ENCODE measurements at regions not wholly inside any gene's neighbourhood (a gene's known extent, or its start where the extent isn't known, plus 50 kb on each side); places are given as distances from the start of the nearest gene placed in this dataset.

DNA sequence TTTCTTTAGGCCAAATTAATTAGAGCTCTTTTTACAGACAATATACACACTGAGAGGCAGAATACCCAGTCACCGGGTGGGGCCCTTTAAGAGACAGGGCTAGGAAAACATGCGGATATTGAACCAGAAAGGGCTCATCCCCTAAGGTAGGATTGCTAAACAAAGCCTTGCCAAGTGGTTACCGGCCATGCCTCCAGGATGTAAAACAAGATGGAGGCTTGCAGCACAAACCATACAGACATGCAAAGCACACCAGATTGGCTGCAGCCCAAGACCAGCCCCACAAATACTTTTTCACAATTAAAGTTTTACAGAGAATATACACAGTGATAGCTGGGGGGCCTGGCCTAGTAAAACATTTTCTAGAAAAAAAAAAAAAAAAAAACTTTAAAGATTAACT is 210.0 kb downstream of the KLHL4 start:
- Mint-ChIP-seq H3K27ac (no peak overlapping the region), H3K27me3 (no peaks in the 10 kb centered on the region), H3K9me3 (no peaks in the 10 kb centered on the region), H3K4me1 (ENCODE audit: low read depth) (no peaks in the 10 kb centered on the region), H3K4me3 (no peak overlapping the region), H3K36me3 (no peaks in the 10 kb centered on the region)
- no peak for DNase-seq
- intact Hi-C loops (cut with micrococcal nuclease) = no loop called here
- POLR2A ChIA-PET = no interaction called here
- CTCF ChIA-PET = no interaction called here

- no peak overlapping the region for H3K27ac Mint-ChIP-seq
- POLR2A ChIA-PET = no interaction called here
- CTCF ChIA-PET = no interaction called here
- H3K27me3 Mint-ChIP-seq = no peaks in the 10 kb centered on the region
- H3K4me1 Mint-ChIP-seq (ENCODE audit: low read depth) = no peaks in the 10 kb centered on the region
- H3K9me3 Mint-ChIP-seq = no peaks in the 10 kb centered on the region
- H3K36me3 Mint-ChIP-seq = no peaks in the 10 kb centered on the region
- no peak for DNase-seq
- no peak overlapping the region for H3K4me3 Mint-ChIP-seq
- intact Hi-C loops (cut with micrococcal nuclease) = no loop called here
Measured at GRCh38 chrX:87728024-87728423, 210.4 kb downstream of the KLHL4 start.

DNA sequence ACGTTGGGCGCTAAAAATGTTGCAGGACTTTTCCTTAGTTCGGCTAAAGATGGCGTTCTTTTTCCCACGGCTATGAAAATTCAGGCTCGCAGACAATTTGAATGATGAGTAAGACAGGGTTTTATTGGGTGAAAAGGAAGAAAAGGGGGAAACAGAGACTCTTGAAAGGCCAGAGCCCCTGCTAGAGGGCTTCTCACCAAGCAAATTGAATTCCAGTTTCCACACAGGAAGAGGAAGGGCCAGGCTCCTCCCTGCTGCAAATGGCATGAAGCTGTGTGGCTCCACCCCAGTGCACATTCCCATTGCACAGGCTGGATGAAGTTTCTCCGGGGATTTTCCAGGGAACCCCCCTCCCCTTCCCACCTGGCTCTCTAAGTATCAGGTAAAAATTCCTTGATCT is 210.9 kb downstream of the KLHL4 start:
- Mint-ChIP-seq H3K4me3 (no peak overlapping the region), H3K9me3 (no peaks in the 10 kb centered on the region), H3K27ac (no peak overlapping the region), H3K36me3 (no peaks in the 10 kb centered on the region), H3K27me3 (no peaks in the 10 kb centered on the region), H3K4me1 (ENCODE audit: low read depth) (no peaks in the 10 kb centered on the region)
- ChIA-PET CTCF (no interaction called here), POLR2A (no interaction called here)
- intact Hi-C loops (cut with micrococcal nuclease) = no loop called here
- DNase-seq = no peak

DNA sequence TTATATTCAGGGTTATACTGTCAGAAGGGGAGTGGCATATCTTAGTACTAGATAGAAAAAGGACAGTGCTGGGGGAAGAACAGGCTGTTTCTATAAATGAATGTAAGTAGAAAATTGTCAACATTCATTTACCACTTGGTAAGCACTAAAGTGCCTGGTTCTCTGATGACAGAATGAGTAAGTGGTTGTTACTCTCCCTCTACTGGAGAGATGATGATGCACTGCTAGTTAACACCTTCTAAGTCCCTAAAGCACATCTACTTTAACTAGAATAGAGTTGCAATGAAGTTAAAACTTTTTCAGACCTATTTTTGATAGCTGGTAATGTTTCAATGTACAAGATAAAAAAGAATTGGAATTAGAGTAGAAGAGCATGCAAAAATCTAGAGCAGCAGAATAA is 214.5 kb downstream of the KLHL4 start:
- no peaks in the 10 kb centered on the region for H3K27me3 Mint-ChIP-seq
- H3K4me3 Mint-ChIP-seq = no peak overlapping the region
- ChIA-PET CTCF (no interaction called here), POLR2A (no interaction called here)
- intact Hi-C loops (cut with micrococcal nuclease) = no loop called here
- no peaks in the 10 kb centered on the region for H3K9me3 Mint-ChIP-seq
- H3K27ac Mint-ChIP-seq = no peak overlapping the region
- no peaks in the 10 kb centered on the region for H3K36me3 Mint-ChIP-seq
- no peak for DNase-seq
- no peaks in the 10 kb centered on the region for H3K4me1 Mint-ChIP-seq (ENCODE audit: low read depth)

DNA sequence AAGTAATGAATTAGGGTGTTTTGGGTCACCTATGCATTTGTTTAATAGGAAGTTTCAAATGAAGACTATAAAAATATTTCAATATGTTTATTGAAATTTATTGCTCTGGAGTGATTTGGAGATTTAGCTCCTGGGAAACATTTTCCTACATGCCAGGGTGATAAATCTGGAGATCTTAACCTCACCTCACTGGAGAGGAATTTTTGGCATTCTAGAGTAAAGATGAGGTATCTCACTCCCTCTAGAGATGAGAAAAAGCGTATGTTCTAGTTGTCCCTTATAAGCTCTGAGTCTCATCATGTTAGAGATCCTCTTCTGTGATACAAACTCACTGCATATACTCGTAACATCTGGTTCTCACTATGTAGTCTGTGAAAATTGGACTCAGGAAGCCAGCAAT is 219.0 kb downstream of the KLHL4 start:
- Mint-ChIP-seq H3K4me1 (ENCODE audit: low read depth) (no peaks in the 10 kb centered on the region), H3K36me3 (no peaks in the 10 kb centered on the region), H3K27ac (no peak overlapping the region), H3K9me3 (no peaks in the 10 kb centered on the region), H3K4me3 (no peak overlapping the region), H3K27me3 (no peaks in the 10 kb centered on the region)
- CTCF ChIA-PET = no interaction called here
- intact Hi-C loops (cut with micrococcal nuclease) = no loop called here
- POLR2A ChIA-PET = no interaction called here
- no peak for DNase-seq

GRCh38 chrX:87744391-87744790 is 226.8 kb downstream of the KLHL4 start:
- POLR2A ChIA-PET = no interaction called here
- Mint-ChIP-seq H3K36me3 (no peaks in the 10 kb centered on the region), H3K9me3 (peaks cover 2% of the 10 kb centered on the region), H3K27me3 (no peaks in the 10 kb centered on the region), H3K4me3 (no peak overlapping the region), H3K27ac (no peak overlapping the region), H3K4me1 (ENCODE audit: low read depth) (no peaks in the 10 kb centered on the region)
- CTCF ChIA-PET = no interaction called here
- DNase-seq = no peak
- intact Hi-C loops (cut with micrococcal nuclease) = no loop called here

DNA sequence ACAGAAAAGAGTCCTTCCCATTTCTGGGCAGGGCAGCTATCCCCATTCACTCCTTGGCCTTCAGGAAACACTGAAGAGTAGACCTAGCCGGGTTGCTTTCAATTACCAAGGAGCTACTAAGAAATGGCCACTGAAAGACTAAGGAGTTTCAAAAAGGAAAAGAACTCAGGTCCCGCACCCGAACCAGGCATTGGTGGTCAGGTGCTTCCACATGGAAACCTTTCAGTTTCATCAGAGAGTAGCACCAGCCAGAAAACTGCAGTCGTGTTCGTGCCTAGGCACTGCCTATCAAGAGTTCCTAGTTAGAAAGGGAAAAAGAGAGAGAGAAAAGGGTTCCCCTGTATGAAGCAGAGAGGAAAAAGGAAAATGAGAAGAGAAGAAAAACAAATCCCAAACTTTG is 237.9 kb downstream of the KLHL4 start:
- POLR2A ChIA-PET = no interaction called here
- Mint-ChIP-seq H3K36me3 (no peaks in the 10 kb centered on the region), H3K27me3 (no peaks in the 10 kb centered on the region), H3K9me3 (peaks cover 15% of the 10 kb centered on the region), H3K27ac (no peak overlapping the region), H3K4me1 (ENCODE audit: low read depth) (no peaks in the 10 kb centered on the region), H3K4me3 (no peak overlapping the region)
- intact Hi-C loops (cut with micrococcal nuclease) = no loop called here
- DNase-seq = no peak
- CTCF ChIA-PET = no interaction called here

DNA sequence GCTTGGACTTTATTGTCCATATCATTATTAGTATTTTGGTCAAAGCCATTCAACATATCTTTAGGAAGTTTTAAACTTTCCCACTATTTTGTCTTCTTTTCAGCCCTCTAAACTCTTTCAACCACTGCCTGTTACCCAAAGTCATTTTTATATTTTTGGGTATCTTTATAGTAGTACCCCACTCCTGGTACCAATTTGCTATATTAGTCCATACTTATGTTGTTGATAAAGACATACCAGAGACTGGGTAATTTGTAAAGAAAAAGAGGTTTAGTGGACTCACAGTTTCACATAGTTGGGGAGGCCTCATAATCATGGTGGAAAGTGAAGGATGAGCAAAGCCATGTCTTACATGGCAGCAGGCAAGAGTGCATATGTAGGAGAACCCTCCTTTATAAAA is 271.4 kb downstream of the KLHL4 start:
- Mint-ChIP-seq H3K27ac (no peak overlapping the region), H3K9me3 (peaks cover 8% of the 10 kb centered on the region), H3K4me1 (ENCODE audit: low read depth) (no peaks in the 10 kb centered on the region), H3K27me3 (no peaks in the 10 kb centered on the region), H3K36me3 (no peaks in the 10 kb centered on the region), H3K4me3 (no peak overlapping the region)
- ChIA-PET POLR2A (no interaction called here), CTCF (no interaction called here)
- DNase-seq = no peak
- intact Hi-C loops (cut with micrococcal nuclease) = no loop called here

- no peaks in the 10 kb centered on the region for H3K9me3 Mint-ChIP-seq
- H3K4me1 Mint-ChIP-seq (ENCODE audit: low read depth) = no peaks in the 10 kb centered on the region
- H3K27me3 Mint-ChIP-seq = no peaks in the 10 kb centered on the region
- no peak for DNase-seq
- ChIA-PET CTCF (no interaction called here), POLR2A (no interaction called here)
- H3K27ac Mint-ChIP-seq = no peak overlapping the region
- H3K36me3 Mint-ChIP-seq = no peaks in the 10 kb centered on the region
- no peak overlapping the region for H3K4me3 Mint-ChIP-seq
- intact Hi-C loops (cut with micrococcal nuclease) = no loop called here
Measured at GRCh38 chrX:87798039-87798438, 280.4 kb downstream of the KLHL4 start.

- intact Hi-C loops (cut with micrococcal nuclease) = no loop called here
- ChIA-PET CTCF (no interaction called here), POLR2A (no interaction called here)
Measured at GRCh38 chrX:87805829-87806490, 288.4 kb downstream of the KLHL4 start.

GRCh38 chrX:87808576-87809243 is 291.1 kb downstream of the KLHL4 start:
- Mint-ChIP-seq H3K27me3 (no peaks in the 10 kb centered on the region), H3K9me3 (peaks cover 2% of the 10 kb centered on the region), H3K27ac (no peak overlapping the region), H3K4me1 (ENCODE audit: low read depth) (no peaks in the 10 kb centered on the region), H3K36me3 (no peaks in the 10 kb centered on the region), H3K4me3 (no peak overlapping the region)
- POLR2A ChIA-PET = no interaction called here
- intact Hi-C loops (cut with micrococcal nuclease) = no loop called here
- DNase-seq = no peak
- CTCF ChIA-PET = no interaction called here

More at GRCh38 chrX:87805829-87806490, 288.4 kb downstream of the KLHL4 start:
- Mint-ChIP-seq H3K27me3 (no peaks in the 10 kb centered on the region), H3K4me1 (ENCODE audit: low read depth) (no peaks in the 10 kb centered on the region), H3K4me3 (no peak overlapping the region), H3K27ac (no peak overlapping the region), H3K9me3 (peaks cover 2% of the 10 kb centered on the region), H3K36me3 (no peaks in the 10 kb centered on the region)
- no peak for DNase-seq

GRCh38 chrX:87813566-87813965 is 296.0 kb downstream of the KLHL4 start:
- H3K4me1 Mint-ChIP-seq (ENCODE audit: low read depth) = no peaks in the 10 kb centered on the region
- no peak overlapping the region for H3K27ac Mint-ChIP-seq
- H3K4me3 Mint-ChIP-seq = no peak overlapping the region
- ChIA-PET POLR2A (no interaction called here), CTCF (no interaction called here)
- no peak for DNase-seq
- no peaks in the 10 kb centered on the region for H3K27me3 Mint-ChIP-seq
- intact Hi-C loops (cut with micrococcal nuclease) = no loop called here
- no peaks in the 10 kb centered on the region for H3K36me3 Mint-ChIP-seq
- peaks cover 2% of the 10 kb centered on the region for H3K9me3 Mint-ChIP-seq

DNA sequence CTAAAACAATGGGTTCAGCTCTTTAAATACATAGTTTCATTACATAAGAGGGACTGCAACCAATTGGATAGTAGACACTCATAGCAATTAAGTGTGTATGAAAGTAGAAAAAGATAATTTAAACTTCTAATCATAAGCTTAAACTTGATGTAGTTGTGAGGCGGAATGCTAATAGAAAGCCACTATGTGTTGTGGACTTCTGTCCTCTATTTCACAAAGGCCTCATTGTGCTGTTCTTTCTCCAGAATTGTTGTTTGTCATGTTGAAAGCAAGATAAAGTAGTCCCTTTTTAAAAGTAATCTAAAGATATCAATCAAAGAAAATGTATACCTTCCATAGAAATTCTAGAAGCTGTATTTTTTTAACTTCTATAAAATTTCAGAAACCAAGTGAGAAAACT is 329.4 kb downstream of the KLHL4 start:
- Mint-ChIP-seq H3K9me3 (peaks cover 2% of the 10 kb centered on the region), H3K36me3 (no peaks in the 10 kb centered on the region), H3K27me3 (no peaks in the 10 kb centered on the region), H3K4me3 (no peak overlapping the region), H3K4me1 (ENCODE audit: low read depth) (no peaks in the 10 kb centered on the region), H3K27ac (no peak overlapping the region)
- POLR2A ChIA-PET = no interaction called here
- CTCF ChIA-PET = no interaction called here
- intact Hi-C loops (cut with micrococcal nuclease) = no loop called here
- no peak for DNase-seq

Measured in activated CD4-positive, alpha-beta memory T cell treated with anti-CD3 and anti-CD28 coated beads for 36 hours (primary cell).